Hematopoietic multipotent progenitor cell treated with erythropoietin and hydrocortisone succinate and interleukin-3 and kit ligand, for 15 days (in vitro differentiated cells): ENCODE measurements at regions not wholly inside any gene's neighbourhood (a gene's known extent, or its start where the extent isn't known, plus 50 kb on each side); places are given as distances from the start of the nearest gene placed in this dataset.

Experiments
- DNase-seq: peaks from one replicate; pipeline ENCODE4 v3.0.0-alpha.2; 2015; ENCODE audit warnings: low spot score

DNA sequence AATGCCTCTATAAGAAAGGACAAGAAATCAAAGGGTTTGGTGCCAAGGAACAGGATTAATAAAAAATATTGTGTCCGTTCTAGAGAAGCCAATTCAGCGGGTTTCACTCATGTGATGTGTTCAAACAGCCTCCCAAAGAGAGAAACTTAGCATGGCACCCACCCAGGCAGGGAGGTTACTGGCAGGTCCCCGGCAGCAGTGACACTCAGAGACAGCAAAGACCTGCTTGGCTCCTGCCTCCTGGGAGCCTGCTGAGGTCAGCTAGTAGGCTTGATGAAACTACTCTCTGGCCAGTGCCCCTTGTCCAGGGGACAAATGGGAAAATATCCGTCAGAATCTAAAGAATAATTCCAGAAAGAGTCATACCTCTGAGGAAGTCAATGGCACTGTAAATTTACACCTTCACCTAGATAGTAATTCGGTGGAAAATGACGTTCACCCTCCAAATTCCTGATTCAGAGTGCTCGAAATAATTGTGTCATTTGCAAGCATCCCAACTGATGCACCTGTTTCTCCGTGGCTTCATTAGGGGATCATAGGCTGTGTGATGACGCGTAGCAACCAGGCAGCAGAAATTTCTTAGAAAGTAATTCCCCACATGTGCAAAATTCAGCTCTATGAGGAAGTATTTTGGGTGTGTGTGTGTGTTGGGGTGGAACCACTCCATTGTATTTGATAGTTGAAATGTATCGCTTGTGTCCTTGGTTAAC lies 481.5 kb upstream of the ZFHX3 start:
- DNase-seq, result no peak

- no peak for DNase-seq
Observed at GRCh38 chr16:73527187-73527586, 479.3 kb upstream of the ZFHX3 start.

GRCh38 chr16:73526011-73526804 lies 478.3 kb upstream of the ZFHX3 start:
- DNase-seq, result no peak

GRCh38 chr16:73523209-73523608 lies 475.3 kb upstream of the ZFHX3 start:
- no peak for DNase-seq

DNA sequence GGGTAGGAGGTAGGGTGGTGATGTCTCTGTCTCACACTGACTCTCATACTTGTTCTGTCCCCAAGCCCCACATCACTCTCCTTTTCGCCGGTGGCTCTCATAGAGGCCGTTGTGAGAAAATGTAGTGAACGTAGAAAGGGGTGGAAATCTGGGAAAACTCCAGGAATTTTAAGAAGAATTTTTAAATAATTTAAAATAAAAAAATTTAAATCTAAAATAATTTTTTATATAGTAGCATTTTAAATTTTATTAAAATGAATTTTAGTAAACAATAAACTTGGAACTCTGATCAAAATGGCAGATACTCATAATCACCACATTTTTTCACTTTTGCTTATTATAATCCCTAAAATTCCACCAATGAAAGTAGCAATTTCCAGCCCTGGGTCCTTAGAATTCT lies 473.6 kb upstream of the ZFHX3 start:
- no peak for DNase-seq

- no peak for DNase-seq
Observed at GRCh38 chr16:73515616-73516015, 467.7 kb upstream of the ZFHX3 start.

- DNase-seq, result no peak
Observed at GRCh38 chr16:73510852-73511251, 462.9 kb upstream of the ZFHX3 start.

DNA sequence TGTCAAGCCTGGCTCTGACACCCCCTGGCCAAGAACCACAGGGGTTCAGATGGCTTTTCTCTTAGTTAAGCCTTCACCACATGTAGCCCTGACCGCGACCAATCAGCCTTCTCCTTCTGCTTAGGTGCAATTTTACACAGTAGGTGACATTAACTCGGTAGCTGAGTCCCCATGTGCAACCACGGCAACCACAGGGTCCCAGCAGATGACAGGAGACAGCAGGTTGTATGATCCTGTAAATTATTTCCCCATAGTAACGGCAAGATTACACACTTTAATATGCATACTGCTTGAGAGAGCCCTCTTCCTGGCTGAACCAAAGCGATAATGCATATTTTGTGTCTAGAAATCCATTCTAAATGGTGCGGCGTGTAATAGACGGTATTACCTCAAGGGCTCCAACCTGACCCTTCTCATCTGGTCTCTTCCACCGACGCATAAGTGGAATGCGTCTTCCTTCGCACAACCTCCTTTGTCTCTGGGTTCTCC lies 458.7 kb upstream of the ZFHX3 start:
- no peak for DNase-seq

DNA sequence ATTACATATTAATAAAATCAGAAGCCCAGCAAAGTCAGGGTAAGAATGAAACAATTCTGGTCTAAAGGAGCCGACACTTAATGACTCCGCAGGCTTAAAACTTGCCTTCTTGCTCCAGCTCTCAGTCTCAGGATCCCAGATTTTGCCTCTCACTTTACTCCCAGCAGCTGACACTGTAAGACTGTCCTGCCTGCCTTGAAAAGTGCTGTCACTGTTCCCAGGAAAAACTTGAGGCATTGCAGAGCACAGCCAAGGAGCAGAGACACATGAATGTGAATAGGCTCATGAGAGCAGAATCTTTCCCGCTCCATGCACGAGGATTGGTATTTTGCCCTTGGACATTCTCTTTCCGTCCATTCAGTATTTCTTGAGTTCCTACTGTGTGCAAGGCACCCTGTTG lies 457.6 kb upstream of the ZFHX3 start:
- no peak for DNase-seq

DNA sequence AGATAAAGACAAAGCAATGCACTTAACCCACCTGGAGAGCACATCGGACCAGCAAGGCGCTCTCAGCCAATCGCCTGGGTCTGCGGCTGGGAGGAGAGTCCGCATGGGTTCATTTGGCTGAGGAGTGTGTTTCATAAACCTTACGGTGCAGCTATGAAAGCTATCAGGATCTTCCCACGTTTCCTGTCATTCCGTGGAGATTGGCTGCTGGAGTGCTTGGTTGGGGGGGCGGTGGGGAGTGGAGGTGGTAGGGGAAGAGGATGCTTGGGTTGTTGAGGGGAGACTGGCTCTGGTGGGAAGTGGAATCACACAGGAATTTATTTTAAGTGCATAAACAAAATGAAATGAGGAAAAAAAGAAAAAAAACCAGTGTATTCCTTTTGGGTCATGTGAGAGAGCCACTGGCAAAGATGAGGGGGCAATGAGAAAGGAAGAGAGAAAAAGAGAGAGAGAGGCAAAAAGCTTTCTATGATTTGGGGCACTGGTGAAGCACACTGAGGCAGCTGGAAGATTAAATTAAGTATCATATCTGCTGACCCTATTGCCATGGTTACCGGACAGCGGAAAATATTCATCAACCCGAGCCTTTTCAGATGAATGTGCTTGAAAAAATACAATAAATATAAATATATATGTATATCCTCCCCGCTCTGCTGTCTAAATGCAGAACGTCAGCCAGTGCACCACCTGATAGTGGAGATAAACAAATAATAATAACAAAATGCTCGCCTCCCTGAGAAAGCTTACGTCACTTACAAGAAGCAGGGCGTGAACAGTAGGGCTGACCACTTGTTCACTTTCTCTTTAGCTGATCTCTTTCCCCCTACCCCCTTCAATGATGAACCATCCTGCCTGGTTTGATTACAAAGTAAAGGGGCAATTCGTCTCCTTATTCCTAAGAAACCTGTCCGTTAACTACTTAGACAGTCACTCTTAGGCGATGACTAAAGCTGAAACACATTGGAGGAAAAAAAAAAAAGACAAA lies 457.0 kb upstream of the ZFHX3 start:
- DNase-seq, result no peak

- no peak for DNase-seq
Observed at GRCh38 chr16:73503093-73503492, 455.2 kb upstream of the ZFHX3 start.

GRCh38 chr16:73499276-73499675 lies 451.3 kb upstream of the ZFHX3 start:
- no peak for DNase-seq

DNA sequence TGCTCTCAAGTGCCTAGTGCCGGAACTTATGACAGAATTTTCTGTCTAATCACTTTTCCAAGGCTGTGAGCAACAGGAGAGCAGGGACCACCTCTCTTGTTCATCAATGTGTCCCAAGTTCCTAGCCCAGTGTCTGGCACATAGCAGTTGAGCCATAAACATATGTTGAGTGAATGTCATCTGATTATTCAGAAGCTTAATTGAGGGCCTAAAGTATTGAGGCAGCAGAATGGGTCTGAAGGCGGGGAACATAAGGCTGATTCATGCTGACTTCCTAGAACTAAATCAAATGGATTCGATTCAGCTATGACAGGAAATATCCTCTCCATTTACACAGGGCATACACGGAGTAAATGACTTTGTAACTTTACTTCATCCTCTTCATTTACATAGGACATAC lies 438.0 kb upstream of the ZFHX3 start:
- no peak for DNase-seq

- DNase-seq, result no peak
Observed at GRCh38 chr16:73483934-73484711, 436.2 kb upstream of the ZFHX3 start.

DNA sequence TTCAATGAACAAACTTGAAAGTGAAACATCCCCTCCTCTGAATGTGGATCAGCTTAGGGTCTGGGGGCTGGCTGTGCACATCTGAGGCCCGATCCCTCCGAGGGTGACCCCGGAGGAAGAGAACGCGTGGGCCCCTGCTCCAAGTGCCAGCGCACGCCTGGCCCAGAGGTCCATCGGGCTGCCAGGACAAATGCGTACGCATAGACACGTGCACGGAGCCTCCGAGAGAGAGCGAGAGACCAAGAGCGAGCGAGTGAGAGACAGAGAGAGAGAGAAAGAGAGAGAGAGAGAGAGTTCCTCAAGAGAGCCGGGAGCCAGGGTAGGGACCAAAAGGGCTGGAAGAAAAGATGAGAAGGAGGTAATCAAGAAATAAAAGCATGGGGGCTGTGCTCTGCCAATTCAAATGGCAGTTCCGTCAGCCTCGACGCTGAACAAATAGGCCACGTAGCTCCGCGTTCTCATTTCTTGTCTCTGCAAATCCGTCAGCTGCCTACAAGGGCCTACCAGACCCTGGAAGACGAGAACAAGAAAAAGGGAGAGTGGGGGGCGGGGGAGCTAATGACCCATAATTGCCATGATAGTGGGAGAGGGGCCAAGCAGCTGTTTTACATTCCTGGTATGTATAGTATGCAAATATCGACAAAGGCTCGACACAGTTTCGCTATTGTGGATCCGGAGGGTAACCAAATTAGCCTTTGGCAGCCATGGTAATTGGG lies 435.3 kb upstream of the ZFHX3 start:
- DNase-seq, result no peak

- no peak for DNase-seq
Observed at GRCh38 chr16:73482310-73482709, 434.4 kb upstream of the ZFHX3 start.

DNA sequence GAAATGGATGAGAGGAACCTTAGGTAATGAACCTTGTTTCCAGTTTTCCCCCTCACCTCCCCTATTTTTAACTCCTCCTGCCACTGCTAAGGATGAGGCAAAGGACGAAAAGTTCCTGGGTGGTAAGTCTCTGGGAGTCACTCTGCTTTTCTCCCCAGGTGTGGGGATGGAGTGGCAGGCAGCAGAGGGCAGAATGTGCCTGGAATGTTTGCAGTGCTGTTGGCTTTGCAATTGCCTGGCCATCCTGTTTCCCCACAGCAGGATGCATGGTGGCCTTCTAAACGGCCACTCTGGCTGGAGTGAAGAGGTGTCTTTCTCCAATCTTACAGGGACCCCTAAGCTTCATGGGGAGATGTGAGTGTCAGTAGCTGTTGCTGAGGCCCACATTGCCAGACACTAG lies 432.5 kb upstream of the ZFHX3 start:
- no peak for DNase-seq

DNA sequence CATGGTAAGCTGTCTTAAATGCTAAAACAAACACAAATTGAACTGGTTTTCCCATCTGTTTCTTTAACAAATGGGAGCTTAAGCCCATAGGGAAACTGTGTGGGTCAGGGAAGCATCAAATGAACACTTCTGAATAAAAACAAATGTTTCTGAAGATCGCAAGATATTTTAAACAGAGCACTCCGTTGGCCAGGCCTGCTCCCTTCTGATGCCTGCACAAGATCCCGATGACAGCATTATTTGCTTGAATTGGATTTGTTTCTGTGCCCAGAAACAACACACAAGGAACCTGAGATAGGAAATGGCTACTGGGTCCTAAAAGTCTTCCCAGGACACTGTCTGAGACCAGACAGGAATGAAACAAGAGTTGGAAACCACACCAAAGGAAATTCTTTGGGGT lies 425.8 kb upstream of the ZFHX3 start:
- DNase-seq, result no peak

DNA sequence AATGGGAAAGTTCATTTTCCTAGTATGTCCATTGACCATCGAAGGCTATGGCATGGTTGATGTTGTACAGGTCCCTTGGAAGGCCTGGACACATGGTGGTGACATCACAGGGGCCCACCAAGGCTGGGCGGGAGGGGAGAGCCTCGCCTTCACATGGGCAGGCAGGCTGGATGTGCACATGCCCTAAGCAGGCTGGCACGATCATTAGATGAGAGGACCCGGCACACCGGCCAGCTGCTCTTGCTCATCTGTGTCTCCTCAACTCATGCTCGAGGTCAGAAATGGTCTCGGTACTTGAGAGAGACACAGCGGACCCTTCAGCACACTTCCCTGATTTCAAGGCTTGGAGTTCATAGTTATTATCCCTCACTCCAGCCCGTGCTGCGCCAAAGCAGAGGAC lies 416.9 kb upstream of the ZFHX3 start:
- DNase-seq, result no peak

DNA sequence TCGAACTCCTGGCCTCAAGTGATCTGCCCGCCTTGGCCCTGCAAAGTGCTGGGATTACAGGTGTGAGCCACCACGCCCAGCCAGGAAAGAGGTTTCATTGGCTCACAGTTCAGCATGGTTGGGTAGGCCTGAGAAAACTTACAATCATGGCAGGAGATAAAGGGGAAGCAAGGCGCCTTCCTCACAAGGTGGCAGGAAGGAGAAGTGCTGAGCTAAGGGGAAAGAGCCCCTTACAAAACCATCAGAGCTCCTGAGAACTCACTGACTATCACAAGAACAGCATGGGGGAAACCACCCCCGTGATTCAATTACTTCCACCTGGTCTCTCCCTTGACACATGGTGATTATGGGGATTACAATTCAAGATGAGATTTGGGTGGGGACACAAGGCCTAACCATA lies 411.7 kb upstream of the ZFHX3 start:
- no peak for DNase-seq

DNA sequence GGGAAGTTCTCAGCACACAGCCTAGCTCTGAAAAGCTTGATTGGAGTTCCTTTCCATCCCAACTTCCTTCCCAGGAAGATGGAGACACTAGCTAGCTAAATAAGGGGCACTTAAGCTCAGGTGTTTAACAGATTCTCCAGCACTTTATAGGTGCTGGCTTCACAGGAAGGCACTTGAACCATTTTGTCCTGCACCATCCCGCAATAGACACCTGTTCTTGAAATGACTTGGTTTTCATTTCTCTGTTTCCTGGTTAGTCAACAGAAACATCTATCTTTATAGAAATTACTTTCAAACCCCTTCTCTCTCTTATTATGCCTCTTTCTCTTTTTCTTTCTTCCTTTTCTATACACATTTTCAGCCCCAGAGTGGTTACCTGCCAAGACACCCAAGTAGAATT lies 409.9 kb upstream of the ZFHX3 start:
- no peak for DNase-seq
